ENCODE measurements at regions not wholly inside any gene's neighbourhood (a gene's known extent, or its start where the extent isn't known, plus 50 kb on each side); places are given as distances from the start of the nearest gene placed in this dataset.

GRCh38 chr13:75196147-75196837 lies 285.7 kb downstream of the TBC1D4 start:
- Histone ChIP-seq H3K9me3 (ENCODE audit: control insufficient read depth, insufficient read depth, low read length) (no peaks in the 10 kb centered on the region), H3K27ac (ENCODE audit: low read length) (no peak overlapping the region), H3K4me1 (ENCODE audit: control insufficient read depth, insufficient read depth, low read length) (no peaks in the 10 kb centered on the region), H3K27me3 (ENCODE audit: control insufficient read depth, insufficient read depth, low read length) (peaks cover 7% of the 10 kb centered on the region), H3K4me3 (ENCODE audit: low read length) (no peak overlapping the region), H3K36me3 (ENCODE audit: control insufficient read depth, insufficient read depth, low read length) (no peaks in the 10 kb centered on the region)
- DNase-seq = no peak
- Mint-ChIP-seq H3K4me3 (no peak overlapping the region), H3K27ac (no peak overlapping the region), H3K9me3 (no peaks in the 10 kb centered on the region), H3K4me1 (no peaks in the 10 kb centered on the region), H3K27me3 (ENCODE audit: low read depth in 2 of 2) (peaks cover 11 to 34% of the 10 kb centered on the region in 2 donors), H3K36me3 (no peaks in the 10 kb centered on the region)
- intact Hi-C loops (cut with micrococcal nuclease) = no loop called here
- ATAC-seq = no peak
- TF ChIP-seq CTCF (IDR thresholded peaks at IDR 0.05) = no peak
- 76% methylated on average over 4 of the region's 4 CpGs for WGBS (ENCODE audit: insufficient coverage)

- no peaks in the 10 kb centered on the region for H3K4me1 ChIP-seq (ENCODE audit: control insufficient read depth, insufficient read depth, low read length)
- H3K9me3 ChIP-seq (ENCODE audit: control insufficient read depth, insufficient read depth, low read length) = no peaks in the 10 kb centered on the region
- H3K4me3 Mint-ChIP-seq = no peak overlapping the region
- 86% methylated on average over 6 of the region's 7 CpGs for WGBS (ENCODE audit: insufficient coverage)
- no peak overlapping the region for H3K27ac ChIP-seq (ENCODE audit: low read length)
- H3K36me3 Mint-ChIP-seq = no peaks in the 10 kb centered on the region
- no peak overlapping the region for H3K4me3 ChIP-seq (ENCODE audit: low read length)
- ATAC-seq (no peak), DNase-seq (no peak)
- H3K9me3 Mint-ChIP-seq = no peaks in the 10 kb centered on the region
- no peak for TF ChIP-seq CTCF (IDR thresholded peaks at IDR 0.05)
- H3K36me3 ChIP-seq (ENCODE audit: control insufficient read depth, insufficient read depth, low read length) = no peaks in the 10 kb centered on the region
- H3K27ac Mint-ChIP-seq = no peak overlapping the region
- H3K4me1 Mint-ChIP-seq = no peaks in the 10 kb centered on the region
- intact Hi-C loops (cut with micrococcal nuclease) = no loop called here
- peaks cover 11 to 28% of the 10 kb centered on the region in 2 donors for H3K27me3 Mint-ChIP-seq (ENCODE audit: low read depth in 2 of 2)
- peaks cover 7% of the 10 kb centered on the region for H3K27me3 ChIP-seq (ENCODE audit: control insufficient read depth, insufficient read depth, low read length)
Measured at GRCh38 chr13:75195495-75196146, 286.3 kb downstream of the TBC1D4 start.

- H3K27me3 ChIP-seq (ENCODE audit: control insufficient read depth, insufficient read depth, low read length) = peaks cover 7% of the 10 kb centered on the region
- intact Hi-C loops (cut with micrococcal nuclease) = no loop called here
- H3K4me1 Mint-ChIP-seq = no peaks in the 10 kb centered on the region
- H3K27me3 Mint-ChIP-seq (ENCODE audit: low read depth in 2 of 2) = peaks cover 10 to 23% of the 10 kb centered on the region in 2 donors
- H3K4me3 Mint-ChIP-seq = no peak overlapping the region
- H3K9me3 Mint-ChIP-seq = no peaks in the 10 kb centered on the region
- no peaks in the 10 kb centered on the region for H3K4me1 ChIP-seq (ENCODE audit: control insufficient read depth, insufficient read depth, low read length)
- H3K36me3 ChIP-seq (ENCODE audit: control insufficient read depth, insufficient read depth, low read length) = no peaks in the 10 kb centered on the region
- TF ChIP-seq CTCF (IDR thresholded peaks at IDR 0.05) = no peak
- no peaks in the 10 kb centered on the region for H3K9me3 ChIP-seq (ENCODE audit: control insufficient read depth, insufficient read depth, low read length)
- H3K36me3 Mint-ChIP-seq = no peaks in the 10 kb centered on the region
- H3K27ac Mint-ChIP-seq = no peak overlapping the region
- DNase-seq (no peak), ATAC-seq (no peak)
- H3K4me3 ChIP-seq (ENCODE audit: low read length) = no peak overlapping the region
- 78% methylated on average over 5 of the region's 5 CpGs for WGBS (ENCODE audit: insufficient coverage)
- H3K27ac ChIP-seq (ENCODE audit: low read length) = no peak overlapping the region
Measured at GRCh38 chr13:75194717-75195462, 287.1 kb downstream of the TBC1D4 start.
